Mesothelial cell of epicardium (in vitro differentiated cells): ENCODE measurements at regions not wholly inside any gene's neighbourhood (a gene's known extent, or its start where the extent isn't known, plus 50 kb on each side); places are given as distances from the start of the nearest gene placed in this dataset.

Experiments
- DNase-seq, 2 experiments: peaks; one replicate each; pipeline ENCODE4 v3.0.0; 2021; ENCODE audit warnings: low spot score in 2 of 2; ENCODE audit not compliant: unreplicated experiment in 2 of 2
- H3K27ac Mint-ChIP-seq: 2 replicates; pipeline ENCODE4 v1.8.0; 2021; ENCODE audit warnings: mixed read lengths
- H3K27me3 Mint-ChIP-seq: 2 replicates; pipeline ENCODE4 v1.8.0; 2021; ENCODE audit warnings: low read depth, mixed read lengths
- H3K36me3 Mint-ChIP-seq: 2 replicates; pipeline ENCODE4 v1.8.0; 2021; ENCODE audit warnings: mixed read lengths
- H3K4me1 Mint-ChIP-seq: 2 replicates; pipeline ENCODE4 v1.8.0; 2021; ENCODE audit warnings: mixed read lengths
- H3K4me3 Mint-ChIP-seq: 2 replicates; pipeline ENCODE4 v1.8.0; 2021; ENCODE audit warnings: mild to moderate bottlenecking, moderate library complexity, mixed read lengths
- H3K9me3 Mint-ChIP-seq: 2 replicates; pipeline ENCODE4 v1.8.0; 2021; ENCODE audit warnings: mixed read lengths
- CTCF ChIP-seq: fragments of 200-600 bp; sonication (generic); IDR thresholded peaks from one replicate; pipeline ENCODE4 v1.5.0; 2021; ENCODE audit warnings: antibody characterized with exemption; ENCODE audit not compliant: unreplicated experiment

- no peaks in the 10 kb centered on the region for H3K36me3 Mint-ChIP-seq
- DNase-seq: no peak
- no peak for TF ChIP-seq CTCF
- H3K4me1 Mint-ChIP-seq: peaks cover 14% of the 10 kb centered on the region
- peak overlapping the region; percentile 4 for H3K27ac Mint-ChIP-seq
- no peaks in the 10 kb centered on the region for H3K9me3 Mint-ChIP-seq
- H3K4me3 Mint-ChIP-seq: no peak overlapping the region
- peaks cover 6% of the 10 kb centered on the region for H3K27me3 Mint-ChIP-seq
Observed at GRCh38 chr11:127806501-127806900, 780.9 kb downstream of the ETS1 start.

DNA sequence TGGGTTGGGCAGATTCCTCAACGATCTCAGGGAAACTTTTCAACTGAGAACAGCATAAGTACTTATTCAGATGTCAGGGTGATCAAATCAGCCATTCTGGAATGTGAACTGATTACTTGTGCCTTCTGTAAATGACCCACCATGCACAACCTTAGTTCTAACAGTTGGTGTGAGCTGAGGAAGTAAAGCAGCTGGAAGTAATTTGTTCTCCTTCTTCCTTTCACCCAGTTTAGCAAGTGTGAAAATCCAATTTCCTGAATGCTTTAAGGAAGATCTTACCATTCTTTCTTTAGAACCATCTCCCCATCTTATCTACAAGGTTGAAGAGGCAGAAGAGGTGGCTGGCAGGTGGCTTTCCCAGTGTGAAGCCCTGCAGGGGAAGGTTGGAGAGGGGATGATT is 781.6 kb downstream of the ETS1 start:
- peaks cover 14% of the 10 kb centered on the region for H3K4me1 Mint-ChIP-seq
- H3K4me3 Mint-ChIP-seq: no peak overlapping the region
- DNase-seq: no peak
- peaks cover 2% of the 10 kb centered on the region for H3K9me3 Mint-ChIP-seq
- peaks cover 2% of the 10 kb centered on the region for H3K27me3 Mint-ChIP-seq
- H3K36me3 Mint-ChIP-seq: no peaks in the 10 kb centered on the region
- H3K27ac Mint-ChIP-seq: no peak overlapping the region
- no peak for TF ChIP-seq CTCF

DNA sequence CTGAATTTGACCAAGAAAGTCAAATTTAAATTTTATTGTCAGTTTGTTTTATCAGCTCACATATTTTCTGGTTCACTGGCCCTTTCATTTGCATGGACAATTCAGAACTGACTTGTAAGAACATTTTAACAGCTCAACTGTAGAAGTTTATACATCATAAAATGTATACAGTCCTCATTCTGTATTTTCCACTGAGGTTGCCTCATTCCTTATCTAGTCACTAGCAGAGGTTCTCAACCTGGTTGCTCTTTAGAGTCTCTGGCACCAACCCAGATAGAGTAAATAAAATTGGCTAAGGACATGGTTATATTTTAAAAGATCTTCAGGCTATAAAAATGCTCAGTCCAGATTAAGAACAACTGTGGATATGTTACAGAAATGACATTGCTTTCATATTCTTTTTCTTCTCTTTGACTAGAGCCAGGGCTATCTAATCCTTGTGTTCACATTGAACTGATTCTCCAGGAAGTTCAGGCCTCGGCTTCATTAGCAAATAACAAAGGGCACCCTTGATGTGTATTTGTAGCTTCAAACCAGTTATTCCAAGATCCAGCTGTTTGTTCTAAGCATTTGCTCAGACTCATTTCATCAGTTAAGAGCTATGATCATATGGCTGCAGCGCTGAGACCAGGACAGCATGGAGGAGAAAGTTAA is 782.5 kb downstream of the ETS1 start:
- peak overlapping the region; percentile 69 for H3K27ac Mint-ChIP-seq

GRCh38 chr11:127803755-127804154 is 783.6 kb downstream of the ETS1 start:
- TF ChIP-seq CTCF: no peak
- DNase-seq: no peak
- Mint-ChIP-seq H3K9me3 (peaks cover 13% of the 10 kb centered on the region), H3K4me3 (no peak overlapping the region), H3K27me3 (no peaks in the 10 kb centered on the region), H3K4me1 (peaks cover 14% of the 10 kb centered on the region), H3K27ac (no peak overlapping the region), H3K36me3 (no peaks in the 10 kb centered on the region)

More for the DNA sequence above, 782.5 kb downstream of the ETS1 start:
- peaks cover 9% of the 10 kb centered on the region for H3K9me3 Mint-ChIP-seq
- no peak for DNase-seq
- H3K4me1 Mint-ChIP-seq: peaks cover 14% of the 10 kb centered on the region
- no peak overlapping the region for H3K4me3 Mint-ChIP-seq
- H3K36me3 Mint-ChIP-seq: no peaks in the 10 kb centered on the region
- no peak for TF ChIP-seq CTCF
- no peaks in the 10 kb centered on the region for H3K27me3 Mint-ChIP-seq

GRCh38 chr11:127800989-127801688 is 786.2 kb downstream of the ETS1 start:
- no peaks in the 10 kb centered on the region for H3K36me3 Mint-ChIP-seq
- no peak for DNase-seq
- TF ChIP-seq CTCF: no peak
- no peaks in the 10 kb centered on the region for H3K27me3 Mint-ChIP-seq
- no peak overlapping the region for H3K27ac Mint-ChIP-seq
- peaks cover 8% of the 10 kb centered on the region for H3K4me1 Mint-ChIP-seq
- peaks cover 20% of the 10 kb centered on the region for H3K9me3 Mint-ChIP-seq
- H3K4me3 Mint-ChIP-seq: no peak overlapping the region
